Upper lobe of left lung (tissue), 4 donors: ENCODE measurements at regions not wholly inside any gene's neighbourhood (a gene's known extent, or its start where the extent isn't known, plus 50 kb on each side); places are given as distances from the start of the nearest gene placed in this dataset.

Source experiments
- CTCF ChIP-seq, 6 experiments: fragments of 450-650 bp in 4 of 6; fragments of 200-600 bp in 2 of 6; sonication (generic) in 2 of 6; IDR thresholded peaks; one replicate each; pipeline ENCODE4 v1.5.1; 2016 to 2019; ENCODE audit warnings: antibody characterized with exemption in 6 of 6
- EP300 ChIP-seq, 4 donors: sonication (generic); formaldehyde crosslinking; IDR thresholded peaks; one replicate each; pipeline ENCODE4 v1.5.1; 2017; ENCODE audit warnings: antibody characterized with exemption in 4 of 4, control low read depth in 2 of 4
- POLR2A ChIP-seq, 4 donors: fragments of 450-650 bp; IDR thresholded peaks; one replicate each; pipeline ENCODE4 v1.5.1; 2016 to 2017; ENCODE audit warnings: antibody characterized with exemption in 4 of 4, mild to moderate bottlenecking in 2 of 4
- POLR2AphosphoS5 ChIP-seq, 2 donors: sonication (generic); formaldehyde crosslinking; IDR thresholded peaks; one replicate each; pipeline ENCODE4 v1.5.1; 2017; ENCODE audit warnings: antibody characterized with exemption in 2 of 2

- no peak for TF ChIP-seq CTCF (IDR thresholded peaks at IDR 0.05)
- TF ChIP-seq EP300 (IDR thresholded peaks at IDR 0.05) = no peak
- no peak for TF ChIP-seq POLR2A (IDR thresholded peaks at IDR 0.05)
- no peak for TF ChIP-seq POLR2AphosphoS5 (IDR thresholded peaks at IDR 0.05)
Observed at GRCh38 chr17:54814371-54814770, 86.3 kb upstream of the TOM1L1 start.
